Activated CD8-positive, alpha-beta memory T cell treated with anti-CD3 and anti-CD28 coated beads, Interleukin-2, amount 10 ng/mL, durations not matched to agents 7 days and 5 days (primary cell): ENCODE measurements at regions not wholly inside any gene's neighbourhood (a gene's known extent, or its start where the extent isn't known, plus 50 kb on each side); places are given as distances from the start of the nearest gene placed in this dataset.
"Not testable (repeated sequence)": the region's sequence is repeated elsewhere in the genome, so short reads cannot be mapped to it uniquely, and the experiment has no call there.

Experiments
- ATAC-seq: fragments of 150-1000 bp; cut with Tn5 transposase; one replicate; pipeline ENCODE4 v1.10.0; 2021; ENCODE audit warnings: moderate library complexity
- CTCF ChIA-PET: fragments of 350-600 bp; sonication (Branson Sonifier 250); formaldehyde crosslinking; loops from one replicate; lab custom pipeline; 2021; ENCODE audit warnings: antibody characterized with exemption; lab: Charles Lee
- DNase-seq: peaks from one replicate; pipeline ENCODE4 v3.0.0-alpha.2; 2020
- H3K27ac Mint-ChIP-seq: one replicate; pipeline ENCODE4 v1.8.0; 2021; ENCODE audit warnings: mild to moderate bottlenecking, mixed read lengths
- H3K27me3 Mint-ChIP-seq: one replicate; pipeline ENCODE4 v1.8.0; 2021; ENCODE audit warnings: mixed read lengths
- H3K36me3 Mint-ChIP-seq: one replicate; pipeline ENCODE4 v1.8.0; 2021; ENCODE audit warnings: mild to moderate bottlenecking, mixed read lengths
- H3K4me1 Mint-ChIP-seq: one replicate; pipeline ENCODE4 v1.8.0; 2021; ENCODE audit warnings: mixed read lengths
- H3K4me3 Mint-ChIP-seq: one replicate; pipeline ENCODE4 v1.8.0; 2021; ENCODE audit warnings: mild to moderate bottlenecking, moderate library complexity, mixed read lengths
- H3K9me3 Mint-ChIP-seq: one replicate; pipeline ENCODE4 v1.8.0; 2022; ENCODE audit warnings: low read depth, mixed read lengths

DNA sequence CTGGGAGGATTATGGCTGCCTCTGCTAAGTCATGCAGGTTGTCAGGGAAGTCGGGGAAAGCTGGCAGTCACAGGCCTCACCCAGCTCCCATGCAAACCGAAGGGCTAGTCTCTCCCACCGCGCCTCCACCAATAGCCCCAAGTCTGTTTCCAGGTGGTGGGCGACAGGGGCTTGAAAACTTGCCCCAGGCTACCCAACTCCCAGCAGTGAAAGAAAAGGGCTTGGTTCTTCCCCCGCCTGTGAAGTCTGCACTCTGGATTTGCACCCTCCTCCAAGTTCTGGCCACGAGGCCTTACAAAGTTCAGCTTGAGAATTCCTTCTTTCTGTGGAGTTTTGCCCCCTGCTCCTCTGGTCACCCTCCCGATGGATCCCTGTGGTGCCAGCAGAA is 99.9 kb upstream of the CHST15 start:
- no peak overlapping the region for H3K27ac Mint-ChIP-seq
- no peaks in the 10 kb centered on the region for H3K9me3 Mint-ChIP-seq
- ATAC-seq: no peak
- H3K4me1 Mint-ChIP-seq: no peaks in the 10 kb centered on the region
- no peak for DNase-seq
- H3K27me3 Mint-ChIP-seq: peaks cover 45% of the 10 kb centered on the region
- H3K4me3 Mint-ChIP-seq: no peak overlapping the region
- CTCF ChIA-PET: interaction anchor here (0.8 to 1.4 kb wide), 2 partner anchors 196 to 208 kb away, joined by 3 to 5 read pairs; no protein-coding TSS in a partner anchor
- H3K36me3 Mint-ChIP-seq: no peaks in the 10 kb centered on the region

DNA sequence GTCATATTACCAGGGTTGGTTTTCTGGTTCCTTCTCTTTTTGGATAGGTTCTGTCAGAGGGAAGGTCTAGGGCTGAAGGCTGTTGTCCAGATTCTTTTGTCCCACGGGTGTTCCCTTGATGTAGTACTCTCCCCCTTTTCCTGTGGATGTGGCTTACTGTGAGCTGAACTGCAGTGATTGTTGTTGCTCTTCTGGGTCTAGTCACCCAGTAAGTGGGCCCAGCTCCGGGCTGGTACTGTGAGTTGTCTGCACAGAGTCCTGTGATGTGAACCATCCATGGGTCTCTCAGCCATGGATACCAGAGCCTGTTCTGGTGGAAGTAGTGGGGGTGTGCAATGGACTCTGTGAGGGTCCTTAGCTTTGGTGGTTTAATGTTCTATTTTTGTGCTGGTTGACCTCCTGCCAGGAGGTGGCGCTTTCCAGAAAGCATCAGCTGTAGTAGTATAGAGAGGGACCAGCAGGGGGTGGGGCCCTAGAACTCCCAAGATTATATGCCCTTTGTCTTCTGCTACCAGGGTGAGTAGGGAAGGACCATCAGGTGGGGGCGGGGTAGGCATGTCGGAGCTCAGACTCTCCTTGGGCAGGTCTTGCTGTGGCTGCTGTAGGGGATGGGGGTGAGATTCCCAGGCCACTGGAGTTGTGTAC is 99.4 kb upstream of the CHST15 start:
- CTCF ChIA-PET: interaction anchor here (0.8 to 1.4 kb wide), 3 partner anchors 11 to 208 kb away, joined by 3 to 5 read pairs (median 3); no protein-coding TSS in a partner anchor
- H3K4me1 Mint-ChIP-seq, H3K9me3 Mint-ChIP-seq, H3K36me3 Mint-ChIP-seq, DNase-seq, H3K4me3 Mint-ChIP-seq, H3K27ac Mint-ChIP-seq, ATAC-seq: not testable (repeated sequence)
- H3K27me3 Mint-ChIP-seq: peaks cover 46% of the 10 kb centered on the region

DNA sequence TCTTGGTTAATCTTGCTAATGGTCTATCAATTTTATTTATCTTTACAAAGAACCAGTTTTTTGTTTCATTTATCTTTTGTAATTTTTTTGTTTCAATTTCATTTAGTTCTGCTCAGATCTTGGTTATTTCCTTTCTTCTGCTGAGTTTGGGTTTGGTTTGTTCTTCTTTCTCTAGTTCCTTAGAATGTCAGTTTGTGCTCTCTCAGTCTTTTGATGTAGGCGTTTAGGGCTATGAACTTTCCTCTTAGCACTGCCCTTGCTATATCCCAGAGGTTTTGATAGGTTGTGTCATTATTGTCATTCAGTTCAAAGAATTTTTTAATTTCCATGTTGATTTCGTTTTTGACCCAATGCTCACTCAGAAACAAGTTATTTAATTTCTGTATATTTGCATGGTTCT is 97.1 kb upstream of the CHST15 start:
- peaks cover 43% of the 10 kb centered on the region for H3K27me3 Mint-ChIP-seq
- DNase-seq, H3K4me1 Mint-ChIP-seq, H3K4me3 Mint-ChIP-seq, H3K36me3 Mint-ChIP-seq, ATAC-seq, H3K9me3 Mint-ChIP-seq, H3K27ac Mint-ChIP-seq: not testable (repeated sequence)
- CTCF ChIA-PET: interaction anchor here (1.2 kb wide), 1 partner anchor 199 kb away, joined by 4 read pairs; no protein-coding TSS in a partner anchor

DNA sequence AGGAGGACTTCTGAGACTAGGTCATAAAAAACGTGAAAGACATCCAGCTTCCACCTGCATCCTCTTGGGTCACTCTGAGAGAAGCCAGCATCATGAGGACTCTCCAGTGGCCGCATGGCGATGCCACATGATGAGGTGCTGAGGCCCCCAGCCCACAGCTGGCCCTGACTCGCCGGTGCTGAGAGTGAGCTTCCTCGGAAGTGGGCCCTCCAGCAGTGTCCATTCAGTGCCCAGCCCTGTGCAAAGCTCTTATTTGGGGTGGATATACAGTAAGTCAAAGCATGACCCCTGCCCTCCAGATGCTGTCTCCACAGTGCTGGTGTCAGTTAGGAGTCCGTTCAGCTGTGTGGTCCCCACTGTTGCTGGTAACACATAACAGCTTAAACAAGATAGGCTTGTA is 93.6 kb upstream of the CHST15 start:
- H3K27ac Mint-ChIP-seq: no peak overlapping the region
- no peak for ATAC-seq
- H3K27me3 Mint-ChIP-seq: peaks cover 35% of the 10 kb centered on the region
- CTCF ChIA-PET: no interaction called here
- no peaks in the 10 kb centered on the region for H3K36me3 Mint-ChIP-seq
- H3K4me1 Mint-ChIP-seq: no peaks in the 10 kb centered on the region
- H3K4me3 Mint-ChIP-seq: no peak overlapping the region
- H3K9me3 Mint-ChIP-seq: no peaks in the 10 kb centered on the region
- DNase-seq: no peak

DNA sequence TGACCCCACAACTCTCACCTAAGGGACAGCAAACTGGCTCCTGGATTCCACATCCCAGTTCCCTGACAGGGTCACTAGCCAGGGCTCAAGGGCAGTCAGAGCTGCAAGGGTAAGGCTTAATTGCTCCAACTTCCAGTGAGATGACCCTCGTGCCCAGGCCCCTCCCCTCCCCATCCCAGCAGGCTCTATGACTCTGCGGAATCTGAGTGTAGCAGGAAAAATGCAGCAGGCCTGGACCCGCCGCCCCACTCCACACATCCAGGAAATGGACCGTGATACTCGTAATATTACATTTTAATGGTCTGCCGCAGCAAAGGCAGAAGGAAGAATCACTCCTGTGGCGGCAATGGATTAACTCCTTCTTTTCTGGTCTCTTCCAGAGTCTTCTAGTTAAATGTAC is 91.7 kb upstream of the CHST15 start:
- DNase-seq: no peak
- Mint-ChIP-seq H3K4me1 (peaks cover 9% of the 10 kb centered on the region), H3K9me3 (no peaks in the 10 kb centered on the region), H3K4me3 (no peak overlapping the region), H3K36me3 (no peaks in the 10 kb centered on the region), H3K27me3 (peaks cover 19% of the 10 kb centered on the region), H3K27ac (no peak overlapping the region)
- no peak for ATAC-seq
- CTCF ChIA-PET: no interaction called here

DNA sequence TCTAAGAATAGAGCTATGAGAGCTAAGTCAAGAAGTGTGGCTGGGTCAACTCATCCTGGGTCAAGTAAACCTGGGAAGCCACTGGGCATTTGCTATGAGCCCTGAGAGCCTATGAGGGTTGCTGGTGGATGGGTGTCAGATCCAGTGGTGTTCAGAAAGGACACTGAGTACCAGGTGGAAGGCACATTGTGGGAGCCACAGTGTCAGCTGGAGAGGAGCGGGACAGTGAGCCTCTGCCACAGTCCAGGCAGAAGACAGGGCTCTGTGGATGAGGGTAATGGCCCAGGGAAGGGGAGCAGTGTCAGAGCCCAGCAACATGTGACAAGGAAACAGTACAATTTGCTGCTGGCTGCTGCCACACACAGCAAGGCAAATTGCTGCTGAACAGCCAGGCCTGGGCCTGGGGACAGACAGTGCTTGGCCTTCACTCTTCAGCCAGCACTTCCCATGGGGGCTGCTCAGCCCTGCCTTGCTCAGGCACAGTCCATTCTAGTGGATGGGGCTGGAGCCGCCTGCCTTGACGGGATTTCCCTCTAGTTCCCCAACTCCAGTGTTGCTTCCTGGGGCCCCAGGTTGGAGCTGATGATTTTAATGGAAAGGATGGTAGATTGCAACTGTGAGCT is 90.9 kb upstream of the CHST15 start:
- Mint-ChIP-seq H3K4me1 (peaks cover 9% of the 10 kb centered on the region), H3K9me3 (no peaks in the 10 kb centered on the region), H3K36me3 (no peaks in the 10 kb centered on the region), H3K27ac (no peak overlapping the region), H3K4me3 (no peak overlapping the region), H3K27me3 (peaks cover 13% of the 10 kb centered on the region)
- DNase-seq (peak; percentile 16), ATAC-seq (no peak)
- CTCF ChIA-PET: no interaction called here

DNA sequence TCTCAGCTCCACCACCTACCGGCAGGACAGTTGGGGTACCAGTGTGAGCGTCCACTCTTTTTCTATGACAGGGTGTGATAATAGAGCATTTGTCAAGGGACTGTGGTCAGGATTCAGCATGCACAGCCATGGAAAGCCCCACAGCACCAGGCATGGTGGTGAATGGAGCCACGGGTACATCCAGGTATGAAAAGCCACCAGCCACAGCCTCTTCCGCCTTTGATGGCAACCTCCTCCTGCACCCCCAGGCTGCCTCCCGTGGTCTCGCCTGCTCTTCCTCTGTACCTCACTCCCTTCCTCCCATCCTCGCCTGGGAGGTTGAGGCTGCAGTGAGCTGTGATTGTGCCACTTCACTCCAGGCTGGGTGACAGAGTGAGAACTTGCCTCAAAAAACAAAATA is 90.2 kb upstream of the CHST15 start:
- no peaks in the 10 kb centered on the region for H3K36me3 Mint-ChIP-seq
- no peak overlapping the region for H3K4me3 Mint-ChIP-seq
- ATAC-seq: no peak
- H3K9me3 Mint-ChIP-seq: no peaks in the 10 kb centered on the region
- H3K27me3 Mint-ChIP-seq: peaks cover 7% of the 10 kb centered on the region
- CTCF ChIA-PET: no interaction called here
- peaks cover 9% of the 10 kb centered on the region for H3K4me1 Mint-ChIP-seq
- H3K27ac Mint-ChIP-seq: no peak overlapping the region
- peak; percentile 15 for DNase-seq

DNA sequence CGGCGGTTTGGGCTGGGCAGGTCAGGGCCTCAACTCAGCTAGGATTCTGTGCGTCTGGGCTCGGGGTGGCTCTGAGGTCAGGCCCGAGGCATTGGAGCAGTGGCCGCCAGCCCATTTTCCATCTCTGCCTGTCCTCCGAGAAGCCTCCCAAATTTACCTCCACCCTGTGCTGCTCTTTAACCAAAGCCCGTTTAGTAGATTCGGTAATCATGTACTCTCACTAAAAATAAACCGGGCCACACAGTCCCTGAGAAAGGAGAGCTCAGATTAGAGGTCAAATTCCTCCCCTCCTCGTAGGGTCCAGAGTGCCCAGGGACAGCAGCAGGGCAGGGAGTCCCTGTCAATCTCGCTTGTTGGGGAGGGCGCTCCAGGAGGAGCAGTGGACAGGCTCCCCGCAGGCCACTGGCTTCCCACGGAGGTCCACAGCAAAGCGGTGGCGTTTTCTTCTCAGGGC is 88.7 kb upstream of the CHST15 start:
- no peak overlapping the region for H3K4me3 Mint-ChIP-seq
- no peaks in the 10 kb centered on the region for H3K9me3 Mint-ChIP-seq
- H3K27me3 Mint-ChIP-seq: no peaks in the 10 kb centered on the region
- H3K36me3 Mint-ChIP-seq: no peaks in the 10 kb centered on the region
- DNase-seq (peak; percentile 18), ATAC-seq (no peak)
- H3K4me1 Mint-ChIP-seq: peaks cover 9% of the 10 kb centered on the region
- no peak overlapping the region for H3K27ac Mint-ChIP-seq
- CTCF ChIA-PET: interaction anchor here (0.7 kb wide), 1 partner anchor 49 kb away, joined by 3 read pairs; no protein-coding TSS in a partner anchor

DNA sequence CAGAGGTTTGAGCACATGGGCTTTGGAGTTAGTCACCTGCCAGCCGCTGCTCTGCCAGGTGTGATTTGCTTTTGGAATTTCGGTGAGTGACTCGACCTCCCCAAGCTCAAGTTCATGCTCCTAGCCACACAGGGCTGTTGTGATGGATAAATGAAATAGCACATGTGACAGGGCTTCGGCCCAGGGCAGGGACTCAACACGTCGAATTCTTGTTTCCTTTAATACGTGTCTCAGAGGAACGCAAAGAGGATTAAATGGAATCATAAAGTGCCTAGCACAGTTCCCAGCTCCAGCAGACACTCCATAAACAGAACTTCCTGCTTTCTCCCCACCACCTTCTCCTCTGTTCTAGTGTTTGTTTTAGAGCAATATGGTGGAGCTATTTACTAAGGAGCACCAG is 88.3 kb upstream of the CHST15 start:
- DNase-seq: no peak
- Mint-ChIP-seq H3K27ac (no peak overlapping the region), H3K36me3 (no peaks in the 10 kb centered on the region), H3K27me3 (no peaks in the 10 kb centered on the region), H3K4me3 (no peak overlapping the region), H3K9me3 (no peaks in the 10 kb centered on the region), H3K4me1 (peaks cover 9% of the 10 kb centered on the region)
- no peak for ATAC-seq
- CTCF ChIA-PET: interaction anchor here (0.7 kb wide), 1 partner anchor 49 kb away, joined by 3 read pairs; no protein-coding TSS in a partner anchor

DNA sequence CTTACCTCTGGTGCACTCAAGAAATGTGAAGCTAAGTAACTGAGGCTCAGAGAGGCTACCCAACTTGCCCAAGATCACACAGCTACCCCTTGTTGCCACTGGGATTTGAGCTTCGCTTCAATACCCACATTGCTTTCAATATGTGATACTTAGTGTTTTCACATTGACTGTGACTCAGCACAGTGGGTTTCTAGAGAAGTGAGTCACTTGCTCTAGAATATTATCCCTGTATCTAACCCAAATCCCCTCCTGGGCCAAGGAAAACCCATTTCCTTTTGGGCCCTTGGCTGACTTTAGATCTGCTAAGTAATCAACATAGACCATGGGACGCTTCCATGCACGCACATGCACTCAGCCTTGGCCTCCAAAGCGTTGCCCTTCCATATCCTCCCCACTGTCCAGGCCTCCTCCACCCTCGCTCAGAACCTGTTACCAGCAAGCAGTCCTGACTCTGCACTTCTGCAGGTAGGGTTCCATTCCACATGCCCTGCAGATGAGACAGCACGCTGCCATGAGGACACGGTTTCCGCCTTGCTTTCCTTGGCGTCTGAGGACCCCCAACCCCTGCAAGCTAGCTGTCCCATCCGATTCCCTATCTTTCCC is 87.7 kb upstream of the CHST15 start:
- CTCF ChIA-PET: no interaction called here
- no peak overlapping the region for H3K4me3 Mint-ChIP-seq
- ATAC-seq: no peak
- DNase-seq: peak; percentile 32
- H3K27me3 Mint-ChIP-seq: no peaks in the 10 kb centered on the region
- peaks cover 10% of the 10 kb centered on the region for H3K4me1 Mint-ChIP-seq
- no peaks in the 10 kb centered on the region for H3K9me3 Mint-ChIP-seq
- no peak overlapping the region for H3K27ac Mint-ChIP-seq
- no peaks in the 10 kb centered on the region for H3K36me3 Mint-ChIP-seq

DNA sequence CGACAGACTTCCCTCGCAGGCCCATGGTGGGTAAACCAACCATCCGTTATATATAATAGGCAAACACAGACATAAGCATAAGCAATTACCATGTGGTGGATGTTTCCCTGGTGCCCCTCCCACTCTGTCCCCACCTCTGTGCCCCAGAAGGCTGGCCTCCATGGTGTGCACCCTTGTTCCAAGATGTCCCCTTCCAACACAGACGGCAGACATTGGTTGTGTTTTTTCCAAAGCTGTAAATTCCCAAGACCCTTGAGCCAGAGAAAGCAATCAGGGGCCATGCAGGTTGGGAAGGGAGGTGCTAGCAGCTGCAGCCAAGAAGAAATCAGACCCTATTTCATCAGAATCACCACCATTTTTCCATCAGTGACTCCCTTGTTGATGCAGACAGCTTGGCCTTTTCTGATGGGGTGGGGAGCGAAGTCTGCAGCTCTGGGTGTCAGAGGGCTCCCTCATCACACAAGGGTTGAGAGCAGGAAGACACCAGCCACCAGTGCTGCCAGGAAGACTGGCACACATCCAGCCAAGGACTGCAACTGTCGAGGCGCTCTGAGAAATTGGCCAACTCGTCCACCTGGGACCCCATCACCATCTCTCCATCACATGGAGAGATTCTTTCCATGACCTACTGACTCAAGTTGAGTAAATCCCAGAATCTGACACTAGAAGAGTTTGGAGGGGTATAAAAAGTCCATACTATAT is 86.8 kb upstream of the CHST15 start:
- DNase-seq (peak; percentile 36), ATAC-seq (no peak)
- Mint-ChIP-seq H3K27ac (no peak overlapping the region), H3K36me3 (no peaks in the 10 kb centered on the region), H3K9me3 (no peaks in the 10 kb centered on the region), H3K27me3 (no peaks in the 10 kb centered on the region), H3K4me3 (no peak overlapping the region), H3K4me1 (peaks cover 14% of the 10 kb centered on the region)
- CTCF ChIA-PET: no interaction called here

DNA sequence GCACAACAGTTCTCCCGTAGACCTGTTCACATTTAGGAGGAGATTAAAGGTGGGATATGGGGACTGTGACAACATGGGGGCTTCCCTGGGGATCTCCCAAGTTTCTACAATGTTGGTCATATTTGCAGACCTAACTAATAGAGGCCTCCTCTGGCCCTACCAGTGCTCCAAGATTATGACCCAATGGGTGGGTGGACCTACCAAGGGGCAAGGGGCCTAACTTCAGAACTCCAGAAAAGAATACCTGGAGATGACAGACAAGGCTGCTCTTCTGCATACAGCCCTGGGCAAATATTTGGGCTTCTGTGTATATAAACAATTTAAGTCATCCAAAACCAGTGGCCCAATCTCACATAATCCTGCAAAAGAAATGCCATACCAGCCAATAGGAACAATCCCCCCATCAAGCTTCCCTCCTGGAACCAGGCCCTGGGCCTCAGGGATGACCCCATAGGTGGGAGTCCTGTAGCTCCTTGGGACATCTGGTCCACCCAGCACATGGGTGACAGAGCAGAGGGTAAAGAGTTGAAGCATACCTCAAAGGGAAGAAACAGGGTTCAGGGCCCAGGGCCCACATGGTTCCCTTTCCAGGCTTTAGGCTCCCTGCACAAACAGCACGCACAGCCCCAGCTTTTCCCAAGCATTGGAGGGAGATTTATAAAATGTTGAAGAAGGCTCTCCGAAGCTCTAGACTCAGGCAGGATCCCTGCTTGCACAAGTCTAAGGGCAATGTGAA is 86.1 kb upstream of the CHST15 start:
- peaks cover 14% of the 10 kb centered on the region for H3K4me1 Mint-ChIP-seq
- DNase-seq: peak; percentile 21
- no peak overlapping the region for H3K27ac Mint-ChIP-seq
- CTCF ChIA-PET: no interaction called here
- H3K36me3 Mint-ChIP-seq: no peaks in the 10 kb centered on the region
- no peaks in the 10 kb centered on the region for H3K27me3 Mint-ChIP-seq
- no peaks in the 10 kb centered on the region for H3K9me3 Mint-ChIP-seq
- no peak overlapping the region for H3K4me3 Mint-ChIP-seq
- ATAC-seq: no peak

DNA sequence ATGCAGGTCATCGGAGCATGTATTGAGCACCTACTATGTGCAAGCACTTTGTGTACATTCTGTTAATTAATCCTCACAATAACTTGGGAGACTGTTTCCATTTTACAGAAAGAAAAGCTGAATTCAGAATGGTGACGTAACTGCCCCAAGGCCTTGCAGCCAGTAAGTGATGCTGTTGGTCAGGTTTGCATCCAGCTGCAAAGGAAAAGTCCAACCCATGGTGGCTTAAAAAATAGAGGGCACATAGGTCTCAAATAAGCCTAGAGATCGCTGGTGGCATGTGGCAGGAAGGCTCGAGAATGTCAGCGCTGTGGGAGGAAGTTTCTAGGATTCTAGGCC is 83.8 kb upstream of the CHST15 start:
- H3K4me3 Mint-ChIP-seq: no peak overlapping the region
- CTCF ChIA-PET: no interaction called here
- peaks cover 2% of the 10 kb centered on the region for H3K27me3 Mint-ChIP-seq
- DNase-seq (peak; percentile 15), ATAC-seq (no peak)
- no peaks in the 10 kb centered on the region for H3K9me3 Mint-ChIP-seq
- peaks cover 14% of the 10 kb centered on the region for H3K4me1 Mint-ChIP-seq
- H3K36me3 Mint-ChIP-seq: no peaks in the 10 kb centered on the region
- H3K27ac Mint-ChIP-seq: no peak overlapping the region
